Glutamatergic neuron (in vitro differentiated cells): ENCODE measurements at regions not wholly inside any gene's neighbourhood (a gene's known extent, or its start where the extent isn't known, plus 50 kb on each side); places are given as distances from the start of the nearest gene placed in this dataset.

Experiments used
- DNase-seq: peaks from one replicate; pipeline ENCODE4 v3.0.0; 2022
- H3K27ac Mint-ChIP-seq: one replicate; pipeline ENCODE4 v1.8.0; 2020; ENCODE audit warnings: mild to moderate bottlenecking, mixed read lengths, inconsistent platforms; ENCODE audit not compliant: unreplicated experiment
- H3K27me3 Mint-ChIP-seq: one replicate; pipeline ENCODE4 v1.8.0; 2020; ENCODE audit warnings: mild to moderate bottlenecking, moderate library complexity, mixed read lengths, inconsistent platforms; ENCODE audit not compliant: unreplicated experiment
- H3K36me3 Mint-ChIP-seq: one replicate; pipeline ENCODE4 v1.8.0; 2020; ENCODE audit warnings: mild to moderate bottlenecking, mixed read lengths, inconsistent platforms; ENCODE audit not compliant: unreplicated experiment
- H3K4me1 Mint-ChIP-seq: one replicate; pipeline ENCODE4 v1.8.0; 2020; ENCODE audit warnings: mild to moderate bottlenecking, low read depth, mixed read lengths, inconsistent platforms; ENCODE audit not compliant: unreplicated experiment
- H3K4me3 Mint-ChIP-seq: one replicate; pipeline ENCODE4 v1.8.0; 2020; ENCODE audit warnings: mild to moderate bottlenecking, mixed read lengths, inconsistent platforms; ENCODE audit not compliant: unreplicated experiment
- H3K9me3 Mint-ChIP-seq: one replicate; pipeline ENCODE4 v1.8.0; 2020; ENCODE audit warnings: mild to moderate bottlenecking, moderate library complexity, mixed read lengths, inconsistent platforms; ENCODE audit not compliant: unreplicated experiment
- TF ChIP-seq, protein P1 (sequence below): fragments of 200-600 bp; sonication (generic); IDR thresholded peaks from one replicate; pipeline ENCODE4 v1.5.0; 2021; ENCODE audit not compliant: partially characterized antibody, unreplicated experiment

- H3K9me3 Mint-ChIP-seq, result no peaks in the 10 kb centered on the region
- no peaks in the 10 kb centered on the region for H3K36me3 Mint-ChIP-seq
- no peak overlapping the region for H3K27ac Mint-ChIP-seq
- H3K4me1 Mint-ChIP-seq, result no peaks in the 10 kb centered on the region
- TF ChIP-seq, protein P1, sequence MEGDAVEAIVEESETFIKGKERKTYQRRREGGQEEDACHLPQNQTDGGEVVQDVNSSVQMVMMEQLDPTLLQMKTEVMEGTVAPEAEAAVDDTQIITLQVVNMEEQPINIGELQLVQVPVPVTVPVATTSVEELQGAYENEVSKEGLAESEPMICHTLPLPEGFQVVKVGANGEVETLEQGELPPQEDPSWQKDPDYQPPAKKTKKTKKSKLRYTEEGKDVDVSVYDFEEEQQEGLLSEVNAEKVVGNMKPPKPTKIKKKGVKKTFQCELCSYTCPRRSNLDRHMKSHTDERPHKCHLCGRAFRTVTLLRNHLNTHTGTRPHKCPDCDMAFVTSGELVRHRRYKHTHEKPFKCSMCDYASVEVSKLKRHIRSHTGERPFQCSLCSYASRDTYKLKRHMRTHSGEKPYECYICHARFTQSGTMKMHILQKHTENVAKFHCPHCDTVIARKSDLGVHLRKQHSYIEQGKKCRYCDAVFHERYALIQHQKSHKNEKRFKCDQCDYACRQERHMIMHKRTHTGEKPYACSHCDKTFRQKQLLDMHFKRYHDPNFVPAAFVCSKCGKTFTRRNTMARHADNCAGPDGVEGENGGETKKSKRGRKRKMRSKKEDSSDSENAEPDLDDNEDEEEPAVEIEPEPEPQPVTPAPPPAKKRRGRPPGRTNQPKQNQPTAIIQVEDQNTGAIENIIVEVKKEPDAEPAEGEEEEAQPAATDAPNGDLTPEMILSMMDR, result no peak
- no peak for DNase-seq
- H3K27me3 Mint-ChIP-seq, result no peaks in the 10 kb centered on the region
- no peak overlapping the region for H3K4me3 Mint-ChIP-seq
Measured at GRCh38 chr11:36928621-36929020, 330.6 kb upstream of the RAG2 start.

- Mint-ChIP-seq H3K27me3 (peaks cover 1% of the 10 kb centered on the region), H3K36me3 (no peaks in the 10 kb centered on the region), H3K9me3 (no peaks in the 10 kb centered on the region), H3K4me1 (no peaks in the 10 kb centered on the region), H3K4me3 (no peak overlapping the region), H3K27ac (no peak overlapping the region)
- DNase-seq, result no peak
- TF ChIP-seq, protein P1, result no peak
Measured at GRCh38 chr11:36899800-36900199, 301.8 kb upstream of the RAG2 start.

- Mint-ChIP-seq H3K36me3 (no peaks in the 10 kb centered on the region), H3K9me3 (no peaks in the 10 kb centered on the region), H3K4me1 (no peaks in the 10 kb centered on the region), H3K27ac (no peak overlapping the region), H3K27me3 (no peaks in the 10 kb centered on the region), H3K4me3 (no peak overlapping the region)
- no peak for DNase-seq
- TF ChIP-seq, protein P1, result no peak
Measured at GRCh38 chr11:36890841-36891240, 292.8 kb upstream of the RAG2 start.

DNA sequence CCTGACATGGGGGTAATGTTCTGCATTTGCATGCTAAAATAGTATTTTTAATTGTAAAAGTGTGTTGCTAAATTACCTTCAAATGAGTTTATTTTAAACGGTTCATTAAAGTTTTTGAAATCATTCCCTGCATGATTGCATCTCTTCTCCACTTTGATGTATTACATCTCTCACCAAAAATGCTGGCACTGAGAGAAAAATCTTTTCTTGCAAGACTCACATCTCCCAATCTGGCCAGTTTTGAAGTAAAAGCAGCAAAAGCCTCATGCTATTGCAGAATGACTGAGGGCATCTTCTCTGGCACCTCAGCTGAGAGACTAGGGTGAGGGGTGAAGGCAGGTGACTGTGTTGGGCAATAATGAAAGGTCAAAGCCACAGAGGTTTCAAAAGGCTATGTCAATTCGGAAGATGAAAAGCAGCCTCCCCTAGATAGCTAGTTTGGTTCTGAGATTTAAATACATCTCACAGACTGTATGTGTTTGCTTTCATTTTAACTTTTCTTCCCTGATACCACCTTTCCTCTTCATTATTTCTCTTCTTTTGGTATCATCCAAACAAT is 292.2 kb upstream of the RAG2 start:
- Mint-ChIP-seq H3K4me3 (no peak overlapping the region), H3K36me3 (no peaks in the 10 kb centered on the region), H3K27me3 (no peaks in the 10 kb centered on the region), H3K4me1 (no peaks in the 10 kb centered on the region), H3K27ac (no peak overlapping the region), H3K9me3 (no peaks in the 10 kb centered on the region)
- TF ChIP-seq, protein P1, result no peak
- DNase-seq, result no peak

- Mint-ChIP-seq H3K27ac (no peak overlapping the region), H3K4me1 (no peaks in the 10 kb centered on the region), H3K9me3 (no peaks in the 10 kb centered on the region), H3K4me3 (no peak overlapping the region), H3K27me3 (peaks cover 3% of the 10 kb centered on the region), H3K36me3 (no peaks in the 10 kb centered on the region)
- TF ChIP-seq, protein P1, result no peak
- DNase-seq, result no peak
Measured at GRCh38 chr11:36885154-36885553, 287.1 kb upstream of the RAG2 start.
